HUES64 (cell line): ENCODE measurements at regions not wholly inside any gene's neighbourhood (a gene's known extent, or its start where the extent isn't known, plus 50 kb on each side); places are given as distances from the start of the nearest gene placed in this dataset.
"Not testable (repeated sequence)": the region's sequence is repeated elsewhere in the genome, so short reads cannot be mapped to it uniquely, and the experiment has no call there.

ENCODE experiments used
- H3K27ac ChIP-seq: 2 replicates; pipeline ENCODE4 v1.7.0; 2013; ENCODE audit warnings: low read depth, low read length, inconsistent platforms
- H3K27me3 ChIP-seq: 2 replicates; pipeline ENCODE4 v1.6.1; 2013; ENCODE audit warnings: mild to moderate bottlenecking, low read length; ENCODE audit not compliant: insufficient read depth
- H3K36me3 ChIP-seq: 2 replicates; pipeline ENCODE4 v1.6.1; 2013; ENCODE audit warnings: mild to moderate bottlenecking, low read length; ENCODE audit not compliant: insufficient read depth
- H3K4me1 ChIP-seq: 2 replicates; pipeline ENCODE4 v1.6.1; 2013; ENCODE audit warnings: mild to moderate bottlenecking, low read length, moderate library complexity; ENCODE audit not compliant: insufficient read depth
- H3K4me3 ChIP-seq: 2 replicates; pipeline ENCODE4 v1.5.1; 2013; ENCODE audit warnings: mild to moderate bottlenecking, low read length, moderate library complexity
- H3K9ac ChIP-seq: 2 replicates; pipeline ENCODE4 v1.6.1; 2013; ENCODE audit warnings: mild to moderate bottlenecking, low read depth, low read length
- H3K9me3 ChIP-seq: 2 replicates; pipeline ENCODE4 v1.6.1; 2013; ENCODE audit warnings: low read depth, low read length; ENCODE audit not compliant: insufficient read depth
- WGBS: fragments of 150-250, 120-280 bp; methylation state at CpG from one replicate; pipeline ENCODE4 v1.1.7; 2013; ENCODE audit warnings: missing lambda C conversion rate; 5-methylcytosine and 5-hydroxymethylcytosine counted together

GRCh38 chr10:108567899-108568752, 1355.2 kb downstream of the XPNPEP1 start:
- H3K9me3 ChIP-seq, result peaks cover 11% of the 10 kb centered on the region; the same call in 1 of the 2 replicates
- H3K4me3 ChIP-seq, result no peak overlapping the region
- H3K27ac ChIP-seq, result no peak overlapping the region
- H3K27me3 ChIP-seq, result no peaks in the 10 kb centered on the region
- 70% methylated on average over 5 of the region's 5 CpGs for whole genome bisulfite sequencing
- no peak overlapping the region for H3K9ac ChIP-seq
- no peaks in the 10 kb centered on the region for H3K36me3 ChIP-seq
- H3K4me1 ChIP-seq, result no peaks in the 10 kb centered on the region

- H3K27ac ChIP-seq, result no peak overlapping the region
- H3K4me1 ChIP-seq, result no peaks in the 10 kb centered on the region
- no peaks in the 10 kb centered on the region for H3K36me3 ChIP-seq
- no peak overlapping the region for H3K4me3 ChIP-seq
- no peak overlapping the region for H3K9ac ChIP-seq
- H3K27me3 ChIP-seq, result no peaks in the 10 kb centered on the region
- H3K9me3 ChIP-seq, result 0 out of 2 replicates have a peak, but pooled peaks cover 11% of the 10 kb centered on the region
- WGBS, result 94% methylated on average over 33 of the region's 33 CpGs
These were observed 1356.8 kb downstream of the XPNPEP1 start for GRCh38 chr10:108566316-108567107.

GRCh38 chr10:108562105-108562504, 1361.2 kb downstream of the XPNPEP1 start:
- H3K27ac ChIP-seq, result no peak overlapping the region
- no peak overlapping the region for H3K4me3 ChIP-seq
- H3K9me3 ChIP-seq, result 0 out of 2 replicates have a peak, but pooled peaks cover 7% of the 10 kb centered on the region
- H3K4me1 ChIP-seq, result no peaks in the 10 kb centered on the region
- no peaks in the 10 kb centered on the region for H3K27me3 ChIP-seq
- no peak overlapping the region for H3K9ac ChIP-seq
- no peaks in the 10 kb centered on the region for H3K36me3 ChIP-seq

GRCh38 chr10:108561649-108562048, 1361.7 kb downstream of the XPNPEP1 start:
- no peak overlapping the region for H3K4me3 ChIP-seq

DNA sequence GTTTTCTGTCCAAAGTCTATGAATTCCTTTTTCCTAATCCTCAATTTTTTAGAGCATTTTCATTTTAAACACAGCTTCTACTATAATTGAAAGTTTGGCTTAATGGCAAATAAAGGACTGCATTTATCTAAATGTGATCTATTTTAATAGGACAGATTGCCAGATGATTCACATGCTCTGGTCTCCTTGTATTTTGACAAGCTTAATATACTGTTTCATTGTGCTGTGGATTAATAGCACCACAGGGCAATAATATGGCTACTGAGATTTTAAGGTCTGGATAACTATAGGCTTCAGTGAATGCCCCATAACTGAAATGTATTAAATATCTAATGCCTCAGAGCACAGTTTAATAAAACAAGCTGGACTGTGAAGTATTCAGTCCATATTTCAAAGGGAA, 1362.8 kb downstream of the XPNPEP1 start:
- no peak overlapping the region for H3K9ac ChIP-seq
- H3K9me3 ChIP-seq, result peaks cover 12% of the 10 kb centered on the region; the same call in 1 of the 2 replicates
- no peaks in the 10 kb centered on the region for H3K36me3 ChIP-seq
- no peak overlapping the region for H3K27ac ChIP-seq
- no peaks in the 10 kb centered on the region for H3K4me1 ChIP-seq
- H3K4me3 ChIP-seq, result no peak overlapping the region
- H3K27me3 ChIP-seq, result no peaks in the 10 kb centered on the region

More at GRCh38 chr10:108561649-108562048, 1361.7 kb downstream of the XPNPEP1 start:
- Histone ChIP-seq H3K9ac (no peak overlapping the region), H3K4me1 (no peaks in the 10 kb centered on the region), H3K9me3 (0 out of 2 replicates have a peak, but pooled peaks cover 10% of the 10 kb centered on the region), H3K27ac (no peak overlapping the region), H3K27me3 (no peaks in the 10 kb centered on the region), H3K36me3 (no peaks in the 10 kb centered on the region)
- WGBS, result 88% methylated on average over 1 of the region's 1 CpG

DNA sequence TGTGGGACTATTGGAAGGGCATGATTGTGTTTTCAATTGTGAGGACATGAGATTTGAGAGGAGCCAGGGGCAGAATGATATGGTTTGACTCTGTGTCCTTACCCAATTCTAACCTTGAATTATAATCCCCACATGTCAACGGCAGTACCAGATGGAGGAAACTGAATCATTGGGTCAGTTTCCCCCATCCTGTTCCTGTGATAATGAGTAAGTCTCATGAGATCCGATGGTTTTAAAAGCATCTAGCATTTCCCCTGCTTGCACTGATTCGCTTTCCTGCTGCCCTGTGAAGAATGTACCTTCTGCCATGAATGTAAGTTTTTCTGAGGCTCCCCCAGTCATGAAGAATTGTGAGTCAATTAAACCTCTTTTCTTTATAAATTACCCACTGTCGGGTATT, 1367.1 kb downstream of the XPNPEP1 start:
- Histone ChIP-seq H3K4me1 (no peaks in the 10 kb centered on the region), H3K27ac (no peak overlapping the region), H3K36me3 (no peaks in the 10 kb centered on the region), H3K27me3 (no peaks in the 10 kb centered on the region), H3K4me3 (no peak overlapping the region), H3K9ac (no peak overlapping the region), H3K9me3 (peaks cover 14% of the 10 kb centered on the region; the same call in 1 of the 2 replicates)
- 79% methylated on average over 4 of the region's 4 CpGs for WGBS

DNA sequence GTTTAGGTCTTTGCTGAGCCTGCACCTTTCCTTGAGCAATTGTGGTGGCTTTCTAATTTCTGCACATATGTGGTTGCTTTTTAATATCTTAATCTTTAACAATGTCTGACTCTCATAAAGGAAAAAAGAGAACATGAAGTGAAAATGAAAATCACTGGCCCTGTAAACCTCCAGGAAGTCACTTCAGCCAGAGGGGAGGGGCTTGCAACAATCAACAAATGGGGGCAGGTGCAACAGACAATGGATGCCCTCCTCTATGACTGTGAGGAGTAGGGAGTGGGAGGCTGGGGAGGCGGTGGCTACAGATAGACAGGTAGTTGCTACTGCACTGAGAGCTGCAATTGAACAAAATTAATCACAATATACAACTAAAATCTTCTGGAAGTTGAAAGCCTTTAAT, 1377.4 kb downstream of the XPNPEP1 start:
- no peak overlapping the region for H3K9ac ChIP-seq
- H3K27ac ChIP-seq, result no peak overlapping the region
- H3K4me3 ChIP-seq, result no peak overlapping the region
- peaks cover 8% of the 10 kb centered on the region; the same call in 1 of the 2 replicates for H3K9me3 ChIP-seq
- no peaks in the 10 kb centered on the region for H3K4me1 ChIP-seq
- no peaks in the 10 kb centered on the region for H3K36me3 ChIP-seq
- no CpG with 5 or more reads among the region's 1 CpG for WGBS
- H3K27me3 ChIP-seq, result no peaks in the 10 kb centered on the region

GRCh38 chr10:108544500-108545120, 1378.7 kb downstream of the XPNPEP1 start:
- no peaks in the 10 kb centered on the region for H3K36me3 ChIP-seq
- no peak overlapping the region for H3K9ac ChIP-seq
- 46% methylated on average over 9 of the region's 10 CpGs for WGBS
- H3K9me3 ChIP-seq, result peaks cover 8% of the 10 kb centered on the region; the same call in 1 of the 2 replicates
- no peaks in the 10 kb centered on the region for H3K4me1 ChIP-seq
- H3K27me3 ChIP-seq, result no peaks in the 10 kb centered on the region
- no peak overlapping the region for H3K27ac ChIP-seq
- no peak overlapping the region for H3K4me3 ChIP-seq

DNA sequence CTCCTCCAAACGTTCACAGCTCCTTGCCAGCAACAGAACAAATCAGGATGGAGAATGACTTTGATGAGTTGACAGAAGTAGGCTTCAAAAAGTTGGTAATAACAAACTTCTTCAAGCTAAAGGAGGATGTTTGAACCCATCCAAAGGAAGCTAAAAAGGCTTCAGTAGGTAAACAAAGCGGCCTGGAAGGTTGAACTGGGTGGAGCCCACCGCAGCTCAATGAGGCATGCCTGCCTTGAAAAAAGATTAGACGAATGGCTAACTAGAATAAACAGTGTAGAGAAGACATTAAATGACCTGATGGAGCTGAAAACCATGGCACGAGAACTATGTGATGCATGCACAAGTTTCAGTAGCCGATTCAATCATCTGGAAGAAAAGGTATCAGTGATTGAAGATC, 1369.0 kb upstream of the SORCS1 start:
- not testable (repeated sequence) for H3K4me3 ChIP-seq, H3K27me3 ChIP-seq
- WGBS, result 81% methylated on average over 5 of the region's 6 CpGs

DNA sequence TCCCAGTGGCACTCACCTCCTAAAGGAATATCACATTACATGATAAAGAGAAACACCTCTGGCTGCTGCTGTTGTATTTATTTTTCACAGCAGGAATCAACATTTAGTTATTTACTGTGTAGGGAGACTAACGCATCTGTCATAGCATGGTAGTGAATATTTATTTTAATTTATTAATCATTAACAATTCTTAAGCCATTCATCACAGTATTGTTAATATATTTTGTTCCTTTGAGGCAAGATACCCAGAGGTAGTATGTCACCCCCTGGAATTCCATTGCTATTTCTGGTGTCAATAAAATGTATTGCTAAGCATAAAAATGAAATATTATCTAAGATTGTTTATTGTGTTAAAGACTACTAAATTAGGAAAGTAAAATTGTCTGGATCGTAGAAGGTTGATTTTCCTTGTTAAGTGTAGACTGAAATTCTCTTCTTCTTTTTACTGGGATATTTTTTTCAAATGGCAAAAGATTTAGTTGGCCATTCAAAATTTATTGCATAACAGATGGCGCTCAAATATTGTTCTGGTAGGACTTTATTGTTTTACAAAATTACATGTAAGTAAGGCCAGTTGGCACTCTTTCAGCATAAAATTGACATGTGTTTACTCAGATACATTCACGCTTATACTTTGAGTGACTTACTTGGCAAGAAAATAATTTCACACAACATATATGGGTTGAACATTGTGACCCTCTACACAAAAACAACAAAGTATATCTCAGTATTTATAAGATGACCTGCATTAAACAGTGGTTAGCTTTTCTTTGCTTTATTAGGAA, 1358.7 kb upstream of the SORCS1 start:
- H3K36me3 ChIP-seq, result no peaks in the 10 kb centered on the region
- H3K9me3 ChIP-seq, result peaks cover 30% of the 10 kb centered on the region
- WGBS, result 93% methylated on average over 3 of the region's 4 CpGs
- no peak overlapping the region for H3K4me3 ChIP-seq
- no peak overlapping the region for H3K9ac ChIP-seq
- no peaks in the 10 kb centered on the region for H3K4me1 ChIP-seq
- H3K27ac ChIP-seq, result no peak overlapping the region
- no peaks in the 10 kb centered on the region for H3K27me3 ChIP-seq

More for the DNA sequence above, 1369.0 kb upstream of the SORCS1 start:
- H3K9ac ChIP-seq, H3K27ac ChIP-seq, H3K4me1 ChIP-seq, H3K36me3 ChIP-seq: not testable (repeated sequence)
- peaks cover 26% of the 10 kb centered on the region for H3K9me3 ChIP-seq
